ENCODE measurements at regions not wholly inside any gene's neighbourhood (a gene's known extent, or its start where the extent isn't known, plus 50 kb on each side); places are given as distances from the start of the nearest gene placed in this dataset.
A peak's percentile ranks its signal among the peaks of the same experiment; 100 is the strongest.

GRCh38 chr3:78268716-78269668 is 1229.1 kb downstream of the ROBO2 start:
- TF ChIP-seq, protein P1, sequence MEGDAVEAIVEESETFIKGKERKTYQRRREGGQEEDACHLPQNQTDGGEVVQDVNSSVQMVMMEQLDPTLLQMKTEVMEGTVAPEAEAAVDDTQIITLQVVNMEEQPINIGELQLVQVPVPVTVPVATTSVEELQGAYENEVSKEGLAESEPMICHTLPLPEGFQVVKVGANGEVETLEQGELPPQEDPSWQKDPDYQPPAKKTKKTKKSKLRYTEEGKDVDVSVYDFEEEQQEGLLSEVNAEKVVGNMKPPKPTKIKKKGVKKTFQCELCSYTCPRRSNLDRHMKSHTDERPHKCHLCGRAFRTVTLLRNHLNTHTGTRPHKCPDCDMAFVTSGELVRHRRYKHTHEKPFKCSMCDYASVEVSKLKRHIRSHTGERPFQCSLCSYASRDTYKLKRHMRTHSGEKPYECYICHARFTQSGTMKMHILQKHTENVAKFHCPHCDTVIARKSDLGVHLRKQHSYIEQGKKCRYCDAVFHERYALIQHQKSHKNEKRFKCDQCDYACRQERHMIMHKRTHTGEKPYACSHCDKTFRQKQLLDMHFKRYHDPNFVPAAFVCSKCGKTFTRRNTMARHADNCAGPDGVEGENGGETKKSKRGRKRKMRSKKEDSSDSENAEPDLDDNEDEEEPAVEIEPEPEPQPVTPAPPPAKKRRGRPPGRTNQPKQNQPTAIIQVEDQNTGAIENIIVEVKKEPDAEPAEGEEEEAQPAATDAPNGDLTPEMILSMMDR (IDR thresholded peaks at IDR 0.05; ENCODE audit: insufficient read depth, low read length, poor library complexity, severe bottlenecking): no peak
- no peak for DNase-seq (ENCODE audit: low read depth)
- H3K36me3 ChIP-seq (ENCODE audit: control insufficient read depth, insufficient read depth, low read length): no peaks in the 10 kb centered on the region

GRCh38 chr3:78273326-78273725 is 1233.4 kb downstream of the ROBO2 start:
- no peaks in the 10 kb centered on the region for H3K27me3 ChIP-seq (ENCODE audit: control insufficient read depth, insufficient read depth, low read length)
- TF ChIP-seq, protein P1 (IDR thresholded peaks at IDR 0.05; ENCODE audit: insufficient read depth, low read length, poor library complexity, severe bottlenecking): no peak
- H3K4me3 ChIP-seq (ENCODE audit: low read depth, low read length): no peak overlapping the region
- no peaks in the 10 kb centered on the region for H3K36me3 ChIP-seq (ENCODE audit: control insufficient read depth, insufficient read depth, low read length)
- DNase-seq (ENCODE audit: low read depth): no peak

More at GRCh38 chr3:78268716-78269668, 1229.1 kb downstream of the ROBO2 start:
- no peak overlapping the region for H3K4me3 ChIP-seq (ENCODE audit: low read depth, low read length)
- H3K27me3 ChIP-seq (ENCODE audit: control insufficient read depth, insufficient read depth, low read length): no peaks in the 10 kb centered on the region

- Histone ChIP-seq H3K27me3 (ENCODE audit: control insufficient read depth, insufficient read depth, low read length) (no peaks in the 10 kb centered on the region), H3K4me3 (ENCODE audit: low read depth, low read length) (no peak overlapping the region), H3K36me3 (ENCODE audit: control insufficient read depth, insufficient read depth, low read length) (no peaks in the 10 kb centered on the region)
- TF ChIP-seq, protein P1 (IDR thresholded peaks at IDR 0.05; ENCODE audit: insufficient read depth, low read length, poor library complexity, severe bottlenecking): peak; percentile 6
- no peak for DNase-seq (ENCODE audit: low read depth)
Measured at GRCh38 chr3:78274475-78275065, 1234.7 kb downstream of the ROBO2 start.

- Histone ChIP-seq H3K36me3 (ENCODE audit: control insufficient read depth, insufficient read depth, low read length) (no peaks in the 10 kb centered on the region), H3K27me3 (ENCODE audit: control insufficient read depth, insufficient read depth, low read length) (no peaks in the 10 kb centered on the region), H3K4me3 (ENCODE audit: low read depth, low read length) (no peak overlapping the region)
- DNase-seq (ENCODE audit: low read depth): no peak
- TF ChIP-seq, protein P1 (IDR thresholded peaks at IDR 0.05; ENCODE audit: insufficient read depth, low read length, poor library complexity, severe bottlenecking): no peak
Measured at GRCh38 chr3:78275420-78275852, 1235.5 kb downstream of the ROBO2 start.

- H3K27me3 ChIP-seq (ENCODE audit: control insufficient read depth, insufficient read depth, low read length): no peaks in the 10 kb centered on the region
- no peak overlapping the region for H3K4me3 ChIP-seq (ENCODE audit: low read depth, low read length)
- no peaks in the 10 kb centered on the region for H3K36me3 ChIP-seq (ENCODE audit: control insufficient read depth, insufficient read depth, low read length)
- TF ChIP-seq, protein P1 (IDR thresholded peaks at IDR 0.05; ENCODE audit: insufficient read depth, low read length, poor library complexity, severe bottlenecking): no peak
- DNase-seq (ENCODE audit: low read depth): no peak
Measured at GRCh38 chr3:78277220-78277619, 1237.3 kb downstream of the ROBO2 start.

Measured in kidney epithelial cell (primary cell).